ENCODE measurements at regions not wholly inside any gene's neighbourhood (a gene's known extent, or its start where the extent isn't known, plus 50 kb on each side); places are given as distances from the start of the nearest gene placed in this dataset.

- TF ChIP-seq POLR2A (IDR thresholded peaks at IDR 0.05; ENCODE audit: low read depth, low read length) (no peak), TAF1 (IDR thresholded peaks at IDR 0.05; ENCODE audit: borderline replicate concordance, low read depth, low read length) (no peak)
These were observed 183.5 kb upstream of the HABP2 start for GRCh38 chr10:113369365-113369694.

All from GM12892 (cell line).